GM23338 (cell line): ENCODE measurements at regions not wholly inside any gene's neighbourhood (a gene's known extent, or its start where the extent isn't known, plus 50 kb on each side); places are given as distances from the start of the nearest gene placed in this dataset.

ENCODE experiments used
- ATAC-seq: fragments of 200-7000 bp; cut with Tn5 transposase; 3 replicates; pipeline ENCODE4 v1.9.1; 2020
- DNase-seq: peaks from one replicate; pipeline ENCODE4 v3.0.0-alpha.2; 2015; ENCODE audit warnings: low spot score
- H2AFZ ChIP-seq: fragments of 200-600 bp; sonication (generic); 2 replicates; pipeline ENCODE4 v1.8.0; 2016; ENCODE audit warnings: antibody characterized with exemption, mild to moderate bottlenecking, moderate library complexity
- H3F3A ChIP-seq: fragments of 200-600 bp; sonication (generic); replicated peaks from 2 replicates; pipeline ENCODE4 v1.8.0; 2017; ENCODE audit warnings: antibody characterized with exemption, mixed run types, low read depth
- H3K27ac ChIP-seq: fragments of 200-600 bp; sonication (generic); 2 replicates; pipeline ENCODE4 v1.6.1; 2016; ENCODE audit warnings: low read depth
- H3K27me3 ChIP-seq: fragments of 200-600 bp; sonication (generic); 2 replicates; pipeline ENCODE4 v1.8.0; 2016; ENCODE audit warnings: mild to moderate bottlenecking, mixed run types, moderate library complexity; ENCODE audit not compliant: insufficient read depth
- H3K36me3 ChIP-seq: fragments of 200-600 bp; sonication (generic); 2 replicates; pipeline ENCODE4 v1.8.0; 2016; ENCODE audit warnings: mild to moderate bottlenecking; ENCODE audit not compliant: insufficient read depth
- H3K4me1 ChIP-seq: fragments of 200-600 bp; sonication (generic); 2 replicates; pipeline ENCODE4 v1.8.0; 2016; ENCODE audit warnings: mild to moderate bottlenecking, moderate library complexity; ENCODE audit not compliant: insufficient read depth
- H3K4me2 ChIP-seq: fragments of 200-600 bp; sonication (generic); 2 replicates; pipeline ENCODE4 v1.7.1; 2017; ENCODE audit warnings: mixed run types
- H3K4me3 ChIP-seq: fragments of 200-600 bp; sonication (generic); 2 replicates; pipeline ENCODE4 v1.6.1; 2016; ENCODE audit warnings: mixed run types
- H3K79me2 ChIP-seq: fragments of 200-600 bp; sonication (generic); replicated peaks from 2 replicates; pipeline ENCODE4 v1.8.0; 2017; ENCODE audit warnings: mild to moderate bottlenecking; ENCODE audit not compliant: insufficient read depth
- H3K9me2 ChIP-seq: fragments of 200-600 bp; sonication (generic); 2 replicates; pipeline ENCODE4 v1.8.0; 2017; ENCODE audit not compliant: insufficient read depth
- H4K20me1 ChIP-seq: fragments of 200-600 bp; sonication (generic); replicated peaks from 2 replicates; pipeline ENCODE4 v1.8.0; 2017; ENCODE audit warnings: mild to moderate bottlenecking; ENCODE audit not compliant: insufficient read depth
- H3K27ac Mint-ChIP-seq: 2 replicates; pipeline ENCODE4 v1.8.0; 2020; ENCODE audit warnings: inconsistent platforms, mild to moderate bottlenecking, moderate library complexity, mixed read lengths
- H3K27me3 Mint-ChIP-seq: 3 replicates; pipeline ENCODE4 v1.8.0; 2022; ENCODE audit warnings: low read depth, mild to moderate bottlenecking, moderate library complexity, mixed read lengths, inconsistent platforms; ENCODE audit not compliant: insufficient read depth, poor library complexity
- H3K36me3 Mint-ChIP-seq: 3 replicates; pipeline ENCODE4 v1.8.0; 2021; ENCODE audit warnings: low read depth, mild to moderate bottlenecking, inconsistent platforms, moderate library complexity, mixed read lengths
- H3K4me1 Mint-ChIP-seq: 3 replicates; pipeline ENCODE4 v1.8.0; 2020; ENCODE audit warnings: mild to moderate bottlenecking, inconsistent platforms, mixed read lengths
- H3K4me3 Mint-ChIP-seq: 3 replicates; pipeline ENCODE4 v1.8.0; 2021; ENCODE audit warnings: moderate library complexity, mild to moderate bottlenecking, inconsistent platforms, mixed read lengths
- H3K9me3 Mint-ChIP-seq: 3 replicates; pipeline ENCODE4 v1.8.0; 2020; ENCODE audit warnings: moderate library complexity, mild to moderate bottlenecking, inconsistent platforms, mixed read lengths
- CREB1 ChIP-seq: fragments of 250-450 bp; sonication (Bioruptor Pico); IDR thresholded peaks from 2 replicates; pipeline ENCODE4 v1.5.0; 2020; ENCODE audit warnings: low read depth, mild to moderate bottlenecking, moderate library complexity
- CTCF ChIP-seq, 2 experiments: fragments of 200-600 bp in 1 of 2; sonication (generic) in 1 of 2; conservative IDR thresholded peaks; 2 replicates each; pipeline versions ENCODE4 v1.5.1 to v1.6.1; 2016 to 2017; ENCODE audit warnings: antibody characterized with exemption in 2 of 2, low read depth in 2 of 2, mild to moderate bottlenecking in 2 of 2, moderate library complexity in 1 of 2
- ETS1 ChIP-seq: IDR thresholded peaks from 2 replicates; pipeline ENCODE4 v1.6.1; 2016; ENCODE audit warnings: antibody characterized with exemption
- EZH2 ChIP-seq: fragments of 200-600 bp; sonication (generic); IDR thresholded peaks from one replicate; pipeline ENCODE4 v1.8.0; 2017; ENCODE audit warnings: antibody characterized with exemption, mild to moderate bottlenecking, low read depth; ENCODE audit not compliant: unreplicated experiment
- EZH2phosphoT487 ChIP-seq: fragments of 200-600 bp; sonication (generic); IDR thresholded peaks from one replicate; pipeline ENCODE4 v1.8.1; 2018; ENCODE audit warnings: antibody characterized with exemption; ENCODE audit not compliant: unreplicated experiment
- JUNB ChIP-seq: IDR thresholded peaks from one replicate; pipeline ENCODE4 v1.6.1; 2016; ENCODE audit warnings: antibody characterized with exemption; ENCODE audit not compliant: unreplicated experiment
- NANOG ChIP-seq: IDR thresholded peaks from 2 replicates; pipeline ENCODE4 v1.6.1; 2016; ENCODE audit warnings: antibody characterized with exemption, borderline replicate concordance
- POLR2AphosphoS5 ChIP-seq: IDR thresholded peaks from 2 replicates; pipeline ENCODE4 v1.6.1; 2016; ENCODE audit warnings: antibody characterized with exemption, low read depth
- REST ChIP-seq: IDR thresholded peaks from one replicate; pipeline ENCODE4 v1.6.1; 2018; ENCODE audit warnings: antibody characterized with exemption; ENCODE audit not compliant: unreplicated experiment
- STAT1 ChIP-seq: IDR thresholded peaks from one replicate; pipeline ENCODE4 v1.6.1; 2016; ENCODE audit warnings: antibody characterized with exemption; ENCODE audit not compliant: unreplicated experiment
- ZNF114 ChIP-seq: fragments of 250-450 bp; sonication (Bioruptor Pico); IDR thresholded peaks from 2 replicates; pipeline ENCODE4 v1.5.0; 2020; ENCODE audit warnings: mild to moderate bottlenecking, moderate library complexity
- ZNF331 ChIP-seq: fragments of 250-450 bp; sonication (Bioruptor Pico); IDR thresholded peaks from 2 replicates; pipeline ENCODE4 v1.5.0; 2020; ENCODE audit warnings: low read depth, mild to moderate bottlenecking, moderate library complexity

GRCh38 chr6:103799971-103800670 is 1059.6 kb downstream of the HACE1 start (continued):
- no peak for TF ChIP-seq REST
- TF ChIP-seq CTCF (conservative IDR thresholded peaks at IDR 0.05; ENCODE audit: low read depth in 2 of 2) = no peak
- no peak for TF ChIP-seq NANOG
- TF ChIP-seq EZH2 = no peak
- TF ChIP-seq ZNF331 (CRISPR knock-in tag) = no peak
- TF ChIP-seq CREB1 = no peak
- TF ChIP-seq ETS1 = no peak
- no peak for TF ChIP-seq EZH2phosphoT487
- TF ChIP-seq ZNF114 (CRISPR knock-in tag) = no peak
- no peak for TF ChIP-seq STAT1

GRCh38 chr6:103798166-103798565 is 1061.6 kb downstream of the HACE1 start:
- Histone ChIP-seq H4K20me1 (no peaks in the 10 kb centered on the region), H3K27me3 (no peaks in the 10 kb centered on the region), H3K36me3 (no peaks in the 10 kb centered on the region), H3K4me1 (no peaks in the 10 kb centered on the region), H3K27ac (no peak overlapping the region), H3K9me2 (no peaks in the 10 kb centered on the region), H3K79me2 (no peaks in the 10 kb centered on the region), H3F3A (no peaks in the 10 kb centered on the region), H3K4me3 (no peak overlapping the region), H2AFZ (no peak overlapping the region), H3K4me2 (no peak overlapping the region)
- H3K27me3 Mint-ChIP-seq = no peaks in the 10 kb centered on the region
- no peaks in the 10 kb centered on the region; the same call in 2 of the 3 replicates for H3K4me1 Mint-ChIP-seq
- ATAC-seq (no peak), DNase-seq (no peak)
- H3K9me3 Mint-ChIP-seq = peaks cover 2% of the 10 kb centered on the region; the same call in 1 of the 3 replicates
- no peak overlapping the region for H3K27ac Mint-ChIP-seq
- no peak overlapping the region for H3K4me3 Mint-ChIP-seq
- no peaks in the 10 kb centered on the region; the same call in 2 of the 3 replicates for H3K36me3 Mint-ChIP-seq
- TF ChIP-seq STAT1 (no peak), EZH2 (no peak), REST (no peak), CREB1 (no peak), EZH2phosphoT487 (no peak), POLR2AphosphoS5 (no peak), JUNB (no peak)
